Muscle of leg (tissue), 3 donors: ENCODE measurements at regions not wholly inside any gene's neighbourhood (a gene's known extent, or its start where the extent isn't known, plus 50 kb on each side); places are given as distances from the start of the nearest gene placed in this dataset.

Source experiments
- DNase-seq: peaks from one replicate; pipeline ENCODE4 v3.0.0; 2013
- H3K27ac ChIP-seq: one replicate; pipeline ENCODE4 v1.5.1; 2013; ENCODE audit warnings: mild to moderate bottlenecking, low read length, control low read depth
- H3K27me3 ChIP-seq: one replicate; pipeline ENCODE4 v1.6.1; 2013; ENCODE audit warnings: low read length; ENCODE audit not compliant: control insufficient read depth, insufficient read depth
- H3K36me3 ChIP-seq: one replicate; pipeline ENCODE4 v1.6.1; 2013; ENCODE audit warnings: low read length; ENCODE audit not compliant: control insufficient read depth, insufficient read depth
- H3K4me1 ChIP-seq: one replicate; pipeline ENCODE4 v1.6.1; 2013; ENCODE audit warnings: low read length; ENCODE audit not compliant: control insufficient read depth, insufficient read depth
- H3K4me3 ChIP-seq: one replicate; pipeline ENCODE4 v1.5.1; 2013; ENCODE audit warnings: low read length, control low read depth
- H3K9me3 ChIP-seq: replicated peaks from 2 replicates; pipeline ENCODE4 v1.6.1; 2013; ENCODE audit warnings: low read depth, low read length; ENCODE audit not compliant: control insufficient read depth
- WGBS: methylation state at CpG from one replicate; pipeline ENCODE4 v1.1.5; 2013; ENCODE audit warnings: missing lambda C conversion rate; ENCODE audit not compliant: insufficient coverage; 5-methylcytosine and 5-hydroxymethylcytosine counted together

DNA sequence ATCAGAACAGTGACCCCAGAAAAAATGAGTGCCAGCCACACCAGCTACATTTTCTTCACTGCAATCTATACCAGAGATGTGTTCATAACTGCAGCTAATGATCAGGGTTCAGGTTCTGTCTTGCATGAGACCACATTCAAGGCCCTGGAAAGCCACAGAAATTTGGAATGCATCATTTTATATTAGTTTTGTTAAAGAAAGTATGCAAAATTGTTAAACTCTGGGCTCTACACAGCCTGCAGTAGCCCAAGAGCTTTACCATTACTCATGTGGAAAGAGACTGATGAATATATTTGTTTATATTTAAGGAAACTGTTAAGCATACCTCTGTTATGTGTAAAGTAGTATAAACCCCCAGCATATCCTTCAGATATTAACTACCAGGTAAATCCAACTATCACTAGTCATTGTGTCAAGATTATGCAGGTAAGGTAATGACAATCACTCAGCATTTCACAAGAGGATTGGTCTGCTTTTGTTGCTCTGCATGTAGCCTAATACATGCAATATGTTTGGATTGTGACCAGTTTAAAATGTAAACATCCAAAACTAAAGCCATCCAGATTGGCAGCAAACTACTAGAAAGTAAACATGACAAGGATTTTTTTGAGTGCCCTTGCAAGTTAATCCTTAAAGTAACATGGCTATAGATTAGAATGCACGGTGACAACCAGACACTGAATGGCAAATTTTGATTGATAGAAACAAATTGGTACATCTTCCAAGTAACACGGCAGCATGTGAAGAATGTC is 429.1 kb upstream of the ARGLU1 start:
- Histone ChIP-seq H3K4me3 (no peak overlapping the region), H3K27ac (no peak overlapping the region), H3K4me1 (no peaks in the 10 kb centered on the region), H3K36me3 (no peaks in the 10 kb centered on the region), H3K9me3 (no peaks in the 10 kb centered on the region), H3K27me3 (no peaks in the 10 kb centered on the region)
- no CpG with 5 or more reads among the region's 2 CpGs for WGBS
- no peak for DNase-seq

DNA sequence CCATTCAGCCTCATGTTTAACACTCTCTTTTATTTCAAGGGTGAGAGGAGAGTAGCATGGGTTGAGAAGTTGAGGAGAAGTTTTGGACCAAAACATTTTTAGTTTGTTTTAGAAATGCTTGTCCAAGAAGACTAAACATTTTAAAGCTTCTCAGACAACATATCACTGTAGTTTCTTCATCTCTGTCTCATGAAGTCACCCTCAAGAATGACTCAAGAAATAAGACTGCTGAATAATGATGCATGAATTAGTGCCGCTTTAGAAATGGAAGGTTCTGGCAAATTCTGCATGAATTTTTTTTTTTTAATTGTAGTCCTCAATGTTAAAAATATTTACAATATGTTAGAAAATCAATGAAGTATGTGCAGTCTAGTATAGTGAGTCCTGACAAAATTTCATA is 422.7 kb upstream of the ARGLU1 start:
- Histone ChIP-seq H3K27ac (no peak overlapping the region), H3K4me3 (no peak overlapping the region), H3K27me3 (no peaks in the 10 kb centered on the region), H3K36me3 (no peaks in the 10 kb centered on the region), H3K9me3 (no peaks in the 10 kb centered on the region), H3K4me1 (peaks cover 15% of the 10 kb centered on the region)
- DNase-seq: no peak
- WGBS: no CpG with 5 or more reads among the region's 1 CpG

DNA sequence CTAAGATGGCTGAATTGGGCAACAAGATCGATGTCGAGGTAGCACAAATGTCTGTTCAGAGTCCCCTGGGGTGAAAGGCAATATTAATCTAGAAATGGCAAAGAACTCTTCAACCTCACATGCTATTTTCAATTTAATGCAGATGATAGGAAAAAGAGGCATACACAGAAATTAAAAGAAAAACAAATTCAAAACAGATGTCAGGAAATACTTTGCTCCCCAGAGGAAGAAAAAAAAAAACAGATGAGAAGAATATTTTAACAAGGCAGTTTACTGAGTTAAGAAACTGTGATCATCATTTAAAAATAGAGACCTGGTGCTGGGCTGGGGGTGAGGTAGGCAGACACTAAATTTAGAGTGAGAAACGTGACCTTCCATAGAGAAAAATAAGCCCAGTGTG is 421.9 kb upstream of the ARGLU1 start:
- Histone ChIP-seq H3K4me3 (no peak overlapping the region), H3K27me3 (no peaks in the 10 kb centered on the region), H3K4me1 (peaks cover 15% of the 10 kb centered on the region), H3K27ac (no peak overlapping the region), H3K36me3 (no peaks in the 10 kb centered on the region), H3K9me3 (no peaks in the 10 kb centered on the region)
- no CpG with 5 or more reads among the region's 3 CpGs for WGBS
- DNase-seq: peak; percentile 67

DNA sequence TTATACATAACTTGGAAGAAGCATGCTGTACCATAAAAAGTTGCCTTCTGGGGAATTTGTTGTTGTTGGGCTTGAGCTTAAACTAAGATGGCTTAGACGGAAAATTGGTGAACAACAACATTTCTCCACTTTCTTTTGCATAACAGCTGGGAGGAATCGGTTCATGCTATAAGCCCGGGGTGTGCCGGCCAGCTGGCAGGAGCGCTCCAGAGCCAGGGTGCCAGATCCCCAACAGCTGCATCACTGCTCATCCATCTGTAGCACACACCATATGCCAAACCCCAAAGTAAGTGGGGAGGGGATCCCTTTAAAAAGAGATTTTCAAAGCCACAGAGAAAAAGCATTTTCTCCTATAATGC is 419.5 kb upstream of the ARGLU1 start:
- WGBS: 60% methylated on average over 1 of the region's 5 CpGs
- Histone ChIP-seq H3K4me1 (peaks cover 15% of the 10 kb centered on the region), H3K27ac (peak overlapping the region; percentile 9), H3K36me3 (no peaks in the 10 kb centered on the region), H3K27me3 (no peaks in the 10 kb centered on the region), H3K4me3 (no peak overlapping the region), H3K9me3 (no peaks in the 10 kb centered on the region)
- peak; percentile 80 for DNase-seq

DNA sequence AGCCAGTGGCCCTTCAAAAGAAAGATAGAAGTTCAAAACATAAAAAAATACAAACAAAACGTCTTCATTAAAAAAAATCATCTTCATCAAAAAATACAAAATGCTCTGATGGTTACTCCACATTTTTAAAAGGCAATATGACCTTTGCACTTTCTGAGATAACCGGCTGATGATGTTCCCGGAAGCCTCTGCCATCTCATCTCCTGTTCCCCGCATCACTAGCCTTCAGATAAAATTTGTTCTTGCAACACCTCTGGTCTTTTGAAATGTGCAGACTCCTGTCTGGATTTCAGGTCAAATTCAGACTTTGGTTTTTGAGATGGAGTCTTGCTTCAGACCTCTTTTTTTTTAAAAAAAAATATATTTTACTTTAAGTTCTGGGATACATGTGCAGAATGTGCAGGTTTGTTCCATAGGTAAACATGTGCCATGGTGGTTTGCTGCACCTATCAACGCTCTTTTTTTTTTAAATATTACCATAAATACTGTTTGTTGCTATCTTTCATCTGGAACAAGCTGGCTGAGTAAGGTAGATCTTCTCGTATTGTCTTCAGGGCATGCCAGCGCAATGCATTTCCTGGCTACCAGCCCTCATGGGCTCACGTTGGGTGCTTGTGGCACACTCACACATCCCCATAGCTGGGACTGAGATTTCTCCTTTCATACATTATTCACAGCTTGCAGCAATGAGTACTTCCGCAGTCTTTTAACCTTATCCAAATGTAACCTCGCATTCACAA is 418.9 kb upstream of the ARGLU1 start:
- H3K4me1 ChIP-seq: peaks cover 15% of the 10 kb centered on the region
- peak overlapping the region; percentile 9 for H3K27ac ChIP-seq
- 71% methylated on average over 4 of the region's 10 CpGs for WGBS
- no peaks in the 10 kb centered on the region for H3K36me3 ChIP-seq
- no peaks in the 10 kb centered on the region for H3K27me3 ChIP-seq
- no peaks in the 10 kb centered on the region for H3K9me3 ChIP-seq
- DNase-seq: no peak
- H3K4me3 ChIP-seq: no peak overlapping the region

DNA sequence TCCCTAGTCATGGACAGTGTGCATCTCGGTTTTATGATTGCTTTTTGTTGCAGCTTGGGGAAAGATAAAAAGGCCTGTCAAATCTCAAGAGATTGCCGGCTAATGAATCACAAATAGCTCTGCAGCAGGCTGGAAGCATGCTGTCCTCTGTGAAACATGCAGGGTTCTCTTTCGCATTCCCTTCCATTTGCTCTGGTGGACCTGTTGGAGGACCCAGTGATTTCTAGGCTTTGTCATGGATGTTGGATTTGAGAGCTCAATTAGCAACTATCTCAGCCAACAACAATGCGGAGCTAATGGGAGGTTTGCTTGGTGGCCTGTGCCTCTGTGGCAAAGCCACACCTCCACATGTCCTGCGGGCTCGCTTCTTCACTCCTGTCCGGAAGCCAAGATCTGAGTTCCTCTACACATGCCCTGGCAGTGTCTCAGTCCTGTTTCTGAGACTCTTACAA is 418.1 kb upstream of the ARGLU1 start:
- no peak overlapping the region for H3K27ac ChIP-seq
- H3K36me3 ChIP-seq: no peaks in the 10 kb centered on the region
- peaks cover 15% of the 10 kb centered on the region for H3K4me1 ChIP-seq
- 68% methylated on average over 6 of the region's 7 CpGs for WGBS
- H3K9me3 ChIP-seq: no peaks in the 10 kb centered on the region
- H3K27me3 ChIP-seq: no peaks in the 10 kb centered on the region
- H3K4me3 ChIP-seq: no peak overlapping the region
- peak; percentile 75 for DNase-seq

DNA sequence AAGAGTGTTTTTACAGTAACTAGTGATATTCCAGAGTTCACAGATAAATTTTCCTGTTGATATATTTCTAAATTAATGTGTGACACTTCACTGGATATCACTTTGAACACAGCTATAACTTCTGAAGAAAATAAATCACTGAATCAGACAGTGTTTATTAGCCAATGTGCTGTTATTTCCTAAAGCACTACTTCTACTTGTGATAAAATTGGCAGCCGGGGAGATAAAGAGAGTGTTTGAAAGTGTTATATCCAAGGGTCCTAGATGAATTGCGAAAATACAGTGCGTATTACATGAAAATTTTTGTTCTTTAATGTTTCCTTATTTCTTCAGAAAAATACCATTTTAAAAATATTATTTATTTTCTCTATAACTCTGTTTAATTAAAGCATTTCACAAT is 417.5 kb upstream of the ARGLU1 start:
- no peaks in the 10 kb centered on the region for H3K36me3 ChIP-seq
- no peak for DNase-seq
- WGBS: no CpG with 5 or more reads among the region's 3 CpGs
- no peaks in the 10 kb centered on the region for H3K27me3 ChIP-seq
- no peak overlapping the region for H3K27ac ChIP-seq
- H3K9me3 ChIP-seq: no peaks in the 10 kb centered on the region
- H3K4me1 ChIP-seq: peaks cover 15% of the 10 kb centered on the region
- no peak overlapping the region for H3K4me3 ChIP-seq

DNA sequence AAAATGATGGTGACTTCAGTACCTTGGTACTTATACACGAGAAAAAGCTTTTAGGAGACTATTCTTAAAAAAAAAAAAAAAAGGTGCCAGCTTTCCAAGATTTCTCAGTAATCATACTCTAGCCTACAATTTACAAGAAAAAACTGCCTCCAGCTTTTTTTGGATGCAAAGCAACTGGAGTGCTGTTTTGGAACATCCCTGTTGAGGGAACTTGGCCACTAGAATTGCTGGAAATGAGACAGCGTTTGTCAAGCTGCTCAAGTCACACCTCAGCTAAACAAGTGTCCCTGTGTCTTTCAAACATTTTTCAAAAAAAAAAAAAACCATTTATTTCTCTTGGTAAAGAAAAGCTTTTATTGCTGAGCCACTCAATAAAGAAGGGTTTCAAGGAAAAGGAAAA is 413.1 kb upstream of the ARGLU1 start:
- no CpG with 5 or more reads among the region's 2 CpGs for WGBS
- Histone ChIP-seq H3K27ac (no peak overlapping the region), H3K4me3 (no peak overlapping the region), H3K9me3 (no peaks in the 10 kb centered on the region), H3K4me1 (peaks cover 2% of the 10 kb centered on the region), H3K27me3 (no peaks in the 10 kb centered on the region), H3K36me3 (no peaks in the 10 kb centered on the region)
- peak; percentile 86 for DNase-seq

DNA sequence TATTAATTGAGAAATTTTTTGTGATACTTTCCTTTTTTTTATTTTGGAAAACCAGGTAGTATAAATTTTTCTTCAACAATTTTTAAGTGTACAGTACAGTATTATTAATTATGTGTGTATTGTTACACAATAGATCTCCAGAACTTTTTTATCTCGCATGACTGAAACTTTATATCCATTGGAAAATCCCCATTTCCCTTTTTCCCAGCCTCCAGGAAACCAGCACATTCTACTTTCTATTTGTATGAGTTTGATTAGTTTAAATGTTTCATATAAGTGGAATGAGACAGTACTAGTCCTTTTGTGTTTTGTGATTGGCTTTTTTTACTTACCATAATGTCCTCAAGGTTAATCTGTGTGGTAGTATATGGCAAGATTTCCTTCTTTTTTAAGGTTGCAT is 399.5 kb upstream of the ARGLU1 start:
- no peak overlapping the region for H3K4me3 ChIP-seq
- no peaks in the 10 kb centered on the region for H3K9me3 ChIP-seq
- no peaks in the 10 kb centered on the region for H3K4me1 ChIP-seq
- no peak overlapping the region for H3K27ac ChIP-seq
- no peak for DNase-seq
- WGBS: no CpG with 5 or more reads among the region's 1 CpG
- H3K27me3 ChIP-seq: no peaks in the 10 kb centered on the region
- H3K36me3 ChIP-seq: no peaks in the 10 kb centered on the region

DNA sequence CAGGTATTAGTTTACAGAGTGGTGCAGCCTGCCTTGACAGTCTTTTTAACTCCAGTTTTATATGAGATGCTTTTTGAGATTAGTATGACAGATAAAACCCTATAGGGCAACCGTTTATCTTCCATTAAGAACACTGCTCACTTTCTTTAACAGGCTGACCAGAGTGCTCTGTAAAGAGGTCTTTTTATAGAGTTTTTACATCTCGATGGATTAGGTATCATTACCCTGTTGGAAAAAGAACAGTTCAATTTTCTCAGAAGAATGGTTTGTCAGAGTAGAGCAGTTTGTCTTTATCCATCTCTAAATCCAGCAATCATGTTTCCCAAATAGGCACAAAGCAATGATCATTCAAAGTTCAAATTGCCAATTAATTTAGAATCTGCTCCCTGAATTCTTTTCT is 395.2 kb upstream of the ARGLU1 start:
- DNase-seq: no peak
- Histone ChIP-seq H3K27me3 (no peaks in the 10 kb centered on the region), H3K4me1 (no peaks in the 10 kb centered on the region), H3K4me3 (no peak overlapping the region), H3K27ac (no peak overlapping the region), H3K36me3 (no peaks in the 10 kb centered on the region), H3K9me3 (no peaks in the 10 kb centered on the region)
- no CpG with 5 or more reads among the region's 2 CpGs for WGBS
